Stimulated activated CD4-positive, alpha-beta T cell treated with anti-CD3 and anti-CD28 coated beads, Interleukin-15, amount 100 ng/mL, for 48 hours (primary cell): ENCODE measurements at regions not wholly inside any gene's neighbourhood (a gene's known extent, or its start where the extent isn't known, plus 50 kb on each side); places are given as distances from the start of the nearest gene placed in this dataset.
"Not testable (repeated sequence)": the region's sequence is repeated elsewhere in the genome, so short reads cannot be mapped to it uniquely, and the experiment has no call there.

Experiments
- DNase-seq, 2 donors: peaks; one replicate each; pipeline ENCODE4 v3.0.0-alpha.2; 2020; ENCODE audit warnings: low read depth in 2 of 2

- DNase-seq = not testable (repeated sequence)
Observed at GRCh38 chr10:78096486-78096885, 62.8 kb downstream of the RPS24 start.

- not testable (repeated sequence) for DNase-seq
Observed at GRCh38 chr10:78102593-78102992, 68.9 kb downstream of the RPS24 start.

- DNase-seq = no peak
Observed at GRCh38 chr10:78109210-78109609, 75.5 kb downstream of the RPS24 start.

- DNase-seq = no peak
Observed at GRCh38 chr10:78115135-78115853, 81.6 kb downstream of the RPS24 start.

GRCh38 chr10:78116361-78116760, 82.7 kb downstream of the RPS24 start:
- no peak for DNase-seq

GRCh38 chr10:78118591-78118990, 84.9 kb downstream of the RPS24 start:
- no peak for DNase-seq

GRCh38 chr10:78121801-78122200, 88.1 kb downstream of the RPS24 start:
- no peak for DNase-seq

GRCh38 chr10:78124167-78124566, 90.5 kb downstream of the RPS24 start:
- DNase-seq = no peak

- no peak for DNase-seq
Observed at GRCh38 chr10:78129211-78129610, 95.5 kb downstream of the RPS24 start.

- no peak for DNase-seq
Observed at GRCh38 chr10:78130966-78131710, 97.5 kb downstream of the RPS24 start.

- no peak for DNase-seq
Observed at GRCh38 chr10:78134773-78135306, 101.2 kb downstream of the RPS24 start.

GRCh38 chr10:78137147-78137546, 103.5 kb downstream of the RPS24 start:
- no peak for DNase-seq

GRCh38 chr10:78139341-78139740, 105.7 kb downstream of the RPS24 start:
- DNase-seq = no peak

- no peak for DNase-seq
Observed at GRCh38 chr10:78140066-78140630, 106.5 kb downstream of the RPS24 start.

GRCh38 chr10:78143576-78143975, 109.9 kb downstream of the RPS24 start:
- DNase-seq = no peak

GRCh38 chr10:78146200-78146599, 112.5 kb downstream of the RPS24 start:
- DNase-seq = no peak

GRCh38 chr10:78147202-78147601, 113.5 kb downstream of the RPS24 start:
- DNase-seq = no peak

- DNase-seq = no peak
Observed at GRCh38 chr10:78148216-78148960, 114.7 kb downstream of the RPS24 start.

GRCh38 chr10:78148961-78149612, 115.4 kb downstream of the RPS24 start:
- no peak for DNase-seq

GRCh38 chr10:78150756-78151155, 117.1 kb downstream of the RPS24 start:
- DNase-seq = no peak

- DNase-seq = no peak
Observed at GRCh38 chr10:78155722-78156121, 122.1 kb downstream of the RPS24 start.
